T-helper 2 cell treated with Interferon-gamma antibody and Interleukin-4, amounts not matched to agents 5 μg/mL and 100 μg/mL, for 36 hours (primary cell): ENCODE measurements at regions not wholly inside any gene's neighbourhood (a gene's known extent, or its start where the extent isn't known, plus 50 kb on each side); places are given as distances from the start of the nearest gene placed in this dataset.
"Not testable (repeated sequence)": the region's sequence is repeated elsewhere in the genome, so short reads cannot be mapped to it uniquely, and the experiment has no call there.

Experiments
- DNase-seq: peaks from one replicate; pipeline ENCODE4 v3.0.0; 2021; ENCODE audit warnings: low spot score
- H3K27ac Mint-ChIP-seq: one replicate; pipeline ENCODE4 v1.8.0; 2021; ENCODE audit warnings: mild to moderate bottlenecking, mixed read lengths
- H3K27me3 Mint-ChIP-seq: one replicate; pipeline ENCODE4 v1.8.0; 2021; ENCODE audit warnings: low read depth, mixed read lengths
- H3K36me3 Mint-ChIP-seq: one replicate; pipeline ENCODE4 v1.8.0; 2021; ENCODE audit warnings: low read depth, mixed read lengths
- H3K4me1 Mint-ChIP-seq: one replicate; pipeline ENCODE4 v1.8.0; 2021; ENCODE audit warnings: low read depth, mixed read lengths
- H3K4me3 Mint-ChIP-seq: one replicate; pipeline ENCODE4 v1.8.0; 2022; ENCODE audit warnings: mild to moderate bottlenecking, moderate library complexity, mixed read lengths
- H3K9me3 Mint-ChIP-seq: one replicate; pipeline ENCODE4 v1.8.0; 2021; ENCODE audit warnings: mixed read lengths

- Mint-ChIP-seq H3K4me3 (no peak overlapping the region), H3K27ac (no peak overlapping the region), H3K9me3 (peaks cover 4% of the 10 kb centered on the region)
Measured at GRCh38 chr10:83538047-83538446, 601.3 kb upstream of the GHITM start.

GRCh38 chr10:83539528-83540308 is 599.6 kb upstream of the GHITM start:
- no peaks in the 10 kb centered on the region for H3K4me1 Mint-ChIP-seq
- H3K27me3 Mint-ChIP-seq: no peaks in the 10 kb centered on the region
- peaks cover 4% of the 10 kb centered on the region for H3K9me3 Mint-ChIP-seq
- H3K4me3 Mint-ChIP-seq: no peak overlapping the region
- no peaks in the 10 kb centered on the region for H3K36me3 Mint-ChIP-seq
- no peak overlapping the region for H3K27ac Mint-ChIP-seq
- DNase-seq: no peak

More at GRCh38 chr10:83538047-83538446, 601.3 kb upstream of the GHITM start:
- H3K4me1 Mint-ChIP-seq: no peaks in the 10 kb centered on the region
- no peaks in the 10 kb centered on the region for H3K27me3 Mint-ChIP-seq
- no peak for DNase-seq
- H3K36me3 Mint-ChIP-seq: no peaks in the 10 kb centered on the region

GRCh38 chr10:83541046-83541445 is 598.3 kb upstream of the GHITM start:
- Mint-ChIP-seq H3K4me1 (no peaks in the 10 kb centered on the region), H3K9me3 (peaks cover 4% of the 10 kb centered on the region), H3K4me3 (no peak overlapping the region), H3K27me3 (no peaks in the 10 kb centered on the region), H3K27ac (no peak overlapping the region), H3K36me3 (no peaks in the 10 kb centered on the region)
- DNase-seq: no peak

GRCh38 chr10:83542774-83543411 is 596.4 kb upstream of the GHITM start:
- H3K9me3 Mint-ChIP-seq: no peaks in the 10 kb centered on the region
- no peak for DNase-seq
- no peak overlapping the region for H3K27ac Mint-ChIP-seq
- no peaks in the 10 kb centered on the region for H3K4me1 Mint-ChIP-seq
- no peak overlapping the region for H3K4me3 Mint-ChIP-seq
- H3K36me3 Mint-ChIP-seq: no peaks in the 10 kb centered on the region
- no peaks in the 10 kb centered on the region for H3K27me3 Mint-ChIP-seq

GRCh38 chr10:83543691-83544462 is 595.4 kb upstream of the GHITM start:
- no peaks in the 10 kb centered on the region for H3K36me3 Mint-ChIP-seq
- no peaks in the 10 kb centered on the region for H3K27me3 Mint-ChIP-seq
- DNase-seq: no peak
- H3K27ac Mint-ChIP-seq: no peak overlapping the region
- H3K4me3 Mint-ChIP-seq: no peak overlapping the region
- H3K9me3 Mint-ChIP-seq: peaks cover 3% of the 10 kb centered on the region
- H3K4me1 Mint-ChIP-seq: no peaks in the 10 kb centered on the region

GRCh38 chr10:83545901-83546391 is 593.4 kb upstream of the GHITM start:
- H3K36me3 Mint-ChIP-seq: no peaks in the 10 kb centered on the region
- H3K27me3 Mint-ChIP-seq: no peaks in the 10 kb centered on the region
- H3K9me3 Mint-ChIP-seq: peaks cover 3% of the 10 kb centered on the region
- no peak overlapping the region for H3K27ac Mint-ChIP-seq
- no peaks in the 10 kb centered on the region for H3K4me1 Mint-ChIP-seq
- no peak for DNase-seq
- H3K4me3 Mint-ChIP-seq: no peak overlapping the region

GRCh38 chr10:83551190-83551589 is 588.1 kb upstream of the GHITM start:
- H3K27ac Mint-ChIP-seq, H3K4me3 Mint-ChIP-seq, H3K4me1 Mint-ChIP-seq, H3K36me3 Mint-ChIP-seq, DNase-seq, H3K27me3 Mint-ChIP-seq: not testable (repeated sequence)
- peaks cover 14% of the 10 kb centered on the region for H3K9me3 Mint-ChIP-seq

- no peak for DNase-seq
- Mint-ChIP-seq H3K9me3 (peaks cover 14% of the 10 kb centered on the region), H3K4me1 (no peaks in the 10 kb centered on the region), H3K27ac (no peak overlapping the region), H3K27me3 (no peaks in the 10 kb centered on the region), H3K36me3 (no peaks in the 10 kb centered on the region), H3K4me3 (no peak overlapping the region)
Measured at GRCh38 chr10:83553366-83553765, 585.9 kb upstream of the GHITM start.

GRCh38 chr10:83555264-83555663 is 584.0 kb upstream of the GHITM start:
- Mint-ChIP-seq H3K4me3 (no peak overlapping the region), H3K9me3 (peaks cover 11% of the 10 kb centered on the region), H3K27ac (no peak overlapping the region), H3K4me1 (no peaks in the 10 kb centered on the region), H3K36me3 (no peaks in the 10 kb centered on the region), H3K27me3 (no peaks in the 10 kb centered on the region)
- DNase-seq: no peak

- Mint-ChIP-seq H3K4me3 (no peak overlapping the region), H3K27me3 (no peaks in the 10 kb centered on the region), H3K9me3 (peaks cover 15% of the 10 kb centered on the region), H3K27ac (no peak overlapping the region), H3K4me1 (no peaks in the 10 kb centered on the region), H3K36me3 (no peaks in the 10 kb centered on the region)
- no peak for DNase-seq
Measured at GRCh38 chr10:83562381-83562780, 576.9 kb upstream of the GHITM start.

- Mint-ChIP-seq H3K4me3 (no peak overlapping the region), H3K27ac (no peak overlapping the region), H3K27me3 (no peaks in the 10 kb centered on the region), H3K36me3 (no peaks in the 10 kb centered on the region), H3K4me1 (no peaks in the 10 kb centered on the region), H3K9me3 (peaks cover 15% of the 10 kb centered on the region)
- no peak for DNase-seq
Measured at GRCh38 chr10:83564889-83565588, 574.3 kb upstream of the GHITM start.

- H3K4me3 Mint-ChIP-seq: no peak overlapping the region
- no peaks in the 10 kb centered on the region for H3K36me3 Mint-ChIP-seq
- H3K27ac Mint-ChIP-seq: no peak overlapping the region
- H3K9me3 Mint-ChIP-seq: no peaks in the 10 kb centered on the region
- no peaks in the 10 kb centered on the region for H3K4me1 Mint-ChIP-seq
- no peaks in the 10 kb centered on the region for H3K27me3 Mint-ChIP-seq
- DNase-seq: no peak
Measured at GRCh38 chr10:83572036-83572435, 567.3 kb upstream of the GHITM start.

- Mint-ChIP-seq H3K4me3 (no peak overlapping the region), H3K4me1 (no peaks in the 10 kb centered on the region), H3K27ac (no peak overlapping the region), H3K36me3 (no peaks in the 10 kb centered on the region), H3K27me3 (no peaks in the 10 kb centered on the region), H3K9me3 (peaks cover 13% of the 10 kb centered on the region)
- no peak for DNase-seq
Measured at GRCh38 chr10:83574770-83575169, 564.5 kb upstream of the GHITM start.
